ENCODE measurements at regions not wholly inside any gene's neighbourhood (a gene's known extent, or its start where the extent isn't known, plus 50 kb on each side); places are given as distances from the start of the nearest gene placed in this dataset.

GRCh38 chr6:134531188-134531551, 213.3 kb upstream of the SGK1 start:
- no peak for TF ChIP-seq POLR2A (IDR thresholded peaks at IDR 0.05)
- TF ChIP-seq CTCF (IDR thresholded peaks at IDR 0.05): no peak

Data from suprapubic skin (tissue), 3 donors.